Choroid plexus epithelial cell (primary cell): ENCODE measurements at regions not wholly inside any gene's neighbourhood (a gene's known extent, or its start where the extent isn't known, plus 50 kb on each side); places are given as distances from the start of the nearest gene placed in this dataset.

Experiments
- DNase-seq: peaks from one replicate; pipeline ENCODE4 v3.0.0-alpha.2; 2010; ENCODE audit warnings: low read depth
- H3K4me3 ChIP-seq: 2 replicates; pipeline ENCODE4 v1.5.1; 2011; ENCODE audit warnings: low read depth, mild to moderate bottlenecking, control low read depth, low read length, moderate library complexity
- CTCF ChIP-seq: conservative IDR thresholded peaks from 2 replicates; pipeline ENCODE4 v1.5.1; 2011; ENCODE audit warnings: low read depth, mild to moderate bottlenecking, control low read depth, inconsistent platforms, low read length, moderate library complexity

DNA sequence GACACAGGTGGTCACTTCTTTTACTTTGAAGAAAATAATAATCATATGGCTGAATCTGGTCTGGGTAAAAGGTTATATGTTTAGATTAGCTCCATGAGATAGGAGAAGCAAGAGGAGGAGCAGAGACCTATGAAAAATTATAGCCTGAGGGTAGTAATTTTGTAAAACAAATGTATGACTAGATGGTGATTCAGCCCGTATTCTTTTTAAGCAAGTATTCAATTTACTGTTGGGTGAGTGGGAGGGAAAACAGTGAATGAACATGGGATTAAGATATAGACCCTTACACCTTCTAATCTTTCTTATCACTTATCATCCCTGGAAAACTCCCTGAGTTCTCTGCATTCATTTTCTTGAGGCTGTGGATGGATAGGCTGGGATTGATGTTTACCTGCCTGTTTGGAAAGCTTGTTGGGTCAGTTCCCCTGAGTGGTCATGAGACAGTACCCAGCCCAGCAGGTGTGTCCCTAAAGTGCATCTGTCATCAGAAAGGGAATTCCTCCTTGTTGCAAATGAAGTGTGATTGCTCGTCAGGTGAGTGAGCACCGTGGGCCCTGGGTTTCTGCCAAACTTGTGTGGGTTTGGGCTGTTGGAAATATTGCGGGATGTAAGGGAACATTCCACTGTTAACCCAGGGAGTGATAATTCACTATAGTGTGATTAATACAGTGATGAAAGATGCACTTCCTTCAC is 101.2 kb upstream of the GDNF start:
- H3K4me3 ChIP-seq = no peak overlapping the region
- no peak for DNase-seq
- no peak for TF ChIP-seq CTCF

- no peak overlapping the region for H3K4me3 ChIP-seq
- no peak for DNase-seq
- TF ChIP-seq CTCF = no peak
These were observed 99.0 kb upstream of the GDNF start for GRCh38 chr5:37938861-37939260.

GRCh38 chr5:37938076-37938852 is 98.4 kb upstream of the GDNF start:
- no peak overlapping the region for H3K4me3 ChIP-seq
- no peak for DNase-seq
- TF ChIP-seq CTCF = no peak

DNA sequence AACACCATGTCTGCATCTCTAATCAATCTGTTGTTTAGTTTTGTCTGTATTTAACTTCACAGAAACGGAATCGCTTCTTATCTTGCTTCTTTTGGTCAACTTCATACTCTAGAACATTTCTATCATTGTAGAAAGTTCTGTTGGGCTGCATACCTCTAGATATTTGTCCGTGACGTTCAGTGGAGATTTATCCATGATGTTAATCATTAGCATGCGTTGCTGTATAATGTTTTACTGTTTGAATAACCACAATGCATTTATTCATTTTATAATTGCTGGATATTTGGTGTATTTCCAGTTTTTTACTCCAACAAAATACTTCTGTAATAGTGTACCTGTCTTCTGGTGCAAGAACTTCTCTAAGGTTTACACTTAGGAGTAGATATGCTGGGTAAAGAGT is 96.2 kb upstream of the GDNF start:
- TF ChIP-seq CTCF = no peak
- no peak overlapping the region for H3K4me3 ChIP-seq
- DNase-seq = no peak

DNA sequence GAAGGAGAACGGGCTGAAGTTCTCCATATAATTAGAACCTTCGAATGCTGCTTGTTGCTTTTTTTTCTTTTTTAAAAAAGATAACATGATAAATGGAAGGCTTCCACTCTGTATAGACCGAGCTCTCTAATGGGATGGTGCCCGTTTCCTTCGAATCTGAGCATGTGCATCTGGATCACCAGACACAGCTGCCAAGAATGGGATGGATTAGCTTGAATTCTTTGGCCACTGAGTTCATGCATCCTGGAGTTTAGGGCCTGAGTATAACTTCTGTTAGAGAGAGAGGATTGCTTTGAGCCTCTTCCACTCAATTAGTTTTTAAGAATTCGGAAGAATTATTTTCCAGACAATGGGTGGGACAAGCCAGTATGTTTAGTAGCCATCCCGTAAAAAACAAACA is 93.7 kb upstream of the GDNF start:
- DNase-seq = no peak
- no peak for TF ChIP-seq CTCF
- H3K4me3 ChIP-seq = no peak overlapping the region

GRCh38 chr5:37932450-37932849 is 92.6 kb upstream of the GDNF start:
- H3K4me3 ChIP-seq = no peak overlapping the region
- TF ChIP-seq CTCF = no peak
- DNase-seq = no peak

GRCh38 chr5:37931541-37931940 is 91.7 kb upstream of the GDNF start:
- TF ChIP-seq CTCF = no peak
- H3K4me3 ChIP-seq = no peak overlapping the region
- no peak for DNase-seq
